ENCODE measurements at regions not wholly inside any gene's neighbourhood (a gene's known extent, or its start where the extent isn't known, plus 50 kb on each side); places are given as distances from the start of the nearest gene placed in this dataset.

GRCh38 chr20:59382157-59382725, 81.8 kb downstream of the EDN3 start:
- no peak for TF ChIP-seq CTCF (IDR thresholded peaks at IDR 0.05; ENCODE audit: low read depth, low read length)
- Histone ChIP-seq H3K27me3 (ENCODE audit: insufficient read depth, low read depth, severe bottlenecking) (peaks cover 3% of the 10 kb centered on the region), H3K9me3 (ENCODE audit: severe bottlenecking) (no peaks in the 10 kb centered on the region), H3K4me3 (ENCODE audit: low read depth, low read length) (no peak overlapping the region), H3K36me3 (no peaks in the 10 kb centered on the region), H3K27ac (no peak overlapping the region)
- no peak for DNase-seq

- no peaks in the 10 kb centered on the region for H3K9me3 ChIP-seq (ENCODE audit: severe bottlenecking)
- H3K36me3 ChIP-seq = no peaks in the 10 kb centered on the region
- H3K27me3 ChIP-seq (ENCODE audit: insufficient read depth, low read depth, severe bottlenecking) = peaks cover 3% of the 10 kb centered on the region
- TF ChIP-seq CTCF (IDR thresholded peaks at IDR 0.05; ENCODE audit: low read depth, low read length) = no peak
- DNase-seq = no peak
- H3K27ac ChIP-seq = no peak overlapping the region
- no peak overlapping the region for H3K4me3 ChIP-seq (ENCODE audit: low read depth, low read length)
Observed at GRCh38 chr20:59382907-59383306, 82.5 kb downstream of the EDN3 start.

GRCh38 chr20:59385038-59385437, 84.6 kb downstream of the EDN3 start:
- Histone ChIP-seq H3K27ac (no peak overlapping the region), H3K9me3 (ENCODE audit: severe bottlenecking) (peaks cover 7% of the 10 kb centered on the region), H3K27me3 (ENCODE audit: insufficient read depth, low read depth, severe bottlenecking) (peaks cover 3% of the 10 kb centered on the region), H3K4me3 (ENCODE audit: low read depth, low read length) (no peak overlapping the region), H3K36me3 (no peaks in the 10 kb centered on the region)
- no peak for TF ChIP-seq CTCF (IDR thresholded peaks at IDR 0.05; ENCODE audit: low read depth, low read length)
- no peak for DNase-seq

- Histone ChIP-seq H3K36me3 (no peaks in the 10 kb centered on the region), H3K27ac (no peak overlapping the region), H3K9me3 (ENCODE audit: severe bottlenecking) (peaks cover 7% of the 10 kb centered on the region), H3K27me3 (ENCODE audit: insufficient read depth, low read depth, severe bottlenecking) (peaks cover 3% of the 10 kb centered on the region), H3K4me3 (ENCODE audit: low read depth, low read length) (no peak overlapping the region)
- TF ChIP-seq CTCF (IDR thresholded peaks at IDR 0.05; ENCODE audit: low read depth, low read length) = no peak
- DNase-seq = no peak
Observed at GRCh38 chr20:59385480-59385879, 85.1 kb downstream of the EDN3 start.

GRCh38 chr20:59386809-59387208, 86.4 kb downstream of the EDN3 start:
- H3K27ac ChIP-seq = no peak overlapping the region
- DNase-seq = no peak
- H3K4me3 ChIP-seq (ENCODE audit: low read depth, low read length) = no peak overlapping the region
- no peaks in the 10 kb centered on the region for H3K36me3 ChIP-seq
- H3K27me3 ChIP-seq (ENCODE audit: insufficient read depth, low read depth, severe bottlenecking) = peaks cover 3% of the 10 kb centered on the region
- TF ChIP-seq CTCF (IDR thresholded peaks at IDR 0.05; ENCODE audit: low read depth, low read length) = no peak
- H3K9me3 ChIP-seq (ENCODE audit: severe bottlenecking) = peaks cover 7% of the 10 kb centered on the region

GRCh38 chr20:59387891-59388290, 87.5 kb downstream of the EDN3 start:
- no peak for TF ChIP-seq CTCF (IDR thresholded peaks at IDR 0.05; ENCODE audit: low read depth, low read length)
- Histone ChIP-seq H3K9me3 (ENCODE audit: severe bottlenecking) (peaks cover 7% of the 10 kb centered on the region), H3K27me3 (ENCODE audit: insufficient read depth, low read depth, severe bottlenecking) (peaks cover 3% of the 10 kb centered on the region), H3K4me3 (ENCODE audit: low read depth, low read length) (no peak overlapping the region), H3K27ac (no peak overlapping the region), H3K36me3 (no peaks in the 10 kb centered on the region)
- DNase-seq = no peak
